Endothelial cell of umbilical vein (primary cell): ENCODE measurements at regions not wholly inside any gene's neighbourhood (a gene's known extent, or its start where the extent isn't known, plus 50 kb on each side); places are given as distances from the start of the nearest gene placed in this dataset.

Source experiments
- BruUV-seq: library from RNA; stranded (reverse); fragments of 400-500 nt; replicated peaks from 2 replicates; lab custom pipeline; 2021; lab: Mats Ljungman, UMichigan
- CTCF ChIA-PET: fragments of 300-600, 350-600 bp; sonication (Branson Sonifier 250); formaldehyde crosslinking; loops from one replicate; lab custom pipeline; 2021; ENCODE audit warnings: antibody characterized with exemption, inconsistent platforms; lab: Charles Lee
- POLR2A ChIA-PET: fragments of 300-600, 350-600 bp; sonication (Branson Sonifier 250); formaldehyde crosslinking; loops from one replicate; lab custom pipeline; 2021; ENCODE audit warnings: antibody characterized with exemption, inconsistent platforms; lab: Charles Lee
- DNase-seq: peaks from one replicate; pipeline ENCODE4 v3.0.0-alpha.2; 2011; ENCODE audit warnings: low read depth, low spot score
- FAIRE-seq: peaks from 2 replicates; lab custom pipeline; 2011; peaks lifted over from hg19 to GRCh38; lab: Jason Lieb, UNC
- H2AFZ ChIP-seq: 2 replicates; pipeline ENCODE4 v1.6.0; 2012; ENCODE audit warnings: low read depth, low read length, control low read depth, inconsistent platforms
- H3K27ac ChIP-seq: 2 replicates; pipeline ENCODE4 v1.5.1; 2011; ENCODE audit warnings: low read depth, mild to moderate bottlenecking, control low read depth, low read length, moderate library complexity; ENCODE audit not compliant: insufficient read depth
- H3K27me3 ChIP-seq, 2 experiments: 2 replicates each; pipeline versions ENCODE4 v1.6.0 to v1.6.1; 2011; ENCODE audit warnings: low read length in 2 of 2, mixed read lengths in 1 of 2; ENCODE audit not compliant: control insufficient read depth in 2 of 2, insufficient read depth in 2 of 2
- H3K36me3 ChIP-seq, 2 experiments: 2 replicates in 1 of 2; 3 replicates in 1 of 2; pipeline ENCODE4 v1.5.1; 2011; ENCODE audit warnings: low read length in 2 of 2, mild to moderate bottlenecking in 1 of 2, moderate library complexity in 1 of 2; ENCODE audit not compliant: control insufficient read depth in 2 of 2, insufficient read depth in 2 of 2; ENCODE audit errors: extremely low read depth in 1 of 2
- H3K4me1 ChIP-seq: 3 replicates; pipeline ENCODE4 v1.5.1; 2011; ENCODE audit warnings: mild to moderate bottlenecking, low read length; ENCODE audit not compliant: control insufficient read depth, insufficient read depth; ENCODE audit errors: extremely low read depth
- H3K4me2 ChIP-seq: 2 replicates; pipeline ENCODE4 v1.6.1; 2011; ENCODE audit warnings: low read length, control low read depth, mixed read lengths; ENCODE audit not compliant: insufficient read depth
- H3K4me3 ChIP-seq, 3 experiments: fragments of 200-600 bp in 1 of 3; sonication (generic), shearing (Covaris generic) in 1 of 3; replicated peaks in 1 of 3; 2 replicates each; pipeline ENCODE4 v1.5.1; 2011 to 2016; ENCODE audit warnings: control low read depth in 3 of 3, low read length in 3 of 3, mild to moderate bottlenecking in 2 of 3, inconsistent platforms in 1 of 3, low read depth in 1 of 3, moderate library complexity in 1 of 3; ENCODE audit not compliant: insufficient read depth in 1 of 3
- H3K79me2 ChIP-seq: 2 replicates; pipeline ENCODE4 v1.6.0; 2012; ENCODE audit warnings: low read length, inconsistent platforms; ENCODE audit not compliant: control insufficient read depth, insufficient read depth
- H3K9ac ChIP-seq: replicated peaks from 2 replicates; pipeline ENCODE3; 2011; ENCODE audit warnings: low read length, control low read depth; ENCODE audit not compliant: insufficient read depth; ENCODE audit errors: extremely low read depth
- H3K9me1 ChIP-seq: replicated peaks from 3 replicates; pipeline ENCODE4 v1.6.0; 2011; ENCODE audit warnings: mild to moderate bottlenecking, low read length; ENCODE audit not compliant: control insufficient read depth, insufficient read depth; ENCODE audit errors: extremely low read depth
- H3K9me3 ChIP-seq: replicated peaks from 2 replicates; pipeline ENCODE4 v1.5.1; 2012; ENCODE audit warnings: low read length, inconsistent platforms; ENCODE audit not compliant: control insufficient read depth, insufficient read depth
- H4K20me1 ChIP-seq: replicated peaks from 2 replicates; pipeline ENCODE3; 2011; ENCODE audit warnings: mild to moderate bottlenecking, low read length; ENCODE audit not compliant: control insufficient read depth, insufficient read depth; ENCODE audit errors: extremely low read depth
- CTCF ChIP-seq, 2 donors: IDR thresholded peaks; 1 replicate in 1 of 2; 2 replicates in 1 of 2; pipeline ENCODE4 v1.5.1; 2011; ENCODE audit warnings: low read length in 2 of 2, mild to moderate bottlenecking in 2 of 2, moderate library complexity in 2 of 2, control low read depth in 1 of 2, inconsistent platforms in 1 of 2, low read depth in 1 of 2; ENCODE audit not compliant: insufficient read depth in 1 of 2; ENCODE audit errors: extremely low read depth in 1 of 2
- EZH2 ChIP-seq: IDR thresholded peaks from 2 replicates; pipeline ENCODE4 v1.6.1; 2012; ENCODE audit warnings: borderline replicate concordance, low read depth, mild to moderate bottlenecking, moderate library complexity, low read length, inconsistent platforms; ENCODE audit not compliant: severe bottlenecking
- FOS ChIP-seq: IDR thresholded peaks from 2 replicates; pipeline ENCODE4 v1.6.1; 2011; ENCODE audit warnings: mild to moderate bottlenecking, low read length, moderate library complexity, borderline replicate concordance; ENCODE audit not compliant: insufficient read depth
- GATA2 ChIP-seq: IDR thresholded peaks from 2 replicates; pipeline ENCODE4 v1.7.0; 2011; ENCODE audit warnings: low read depth, mild to moderate bottlenecking, moderate library complexity, mixed read lengths, low read length; ENCODE audit not compliant: insufficient read length, insufficient read depth
- JUN ChIP-seq: IDR thresholded peaks from 2 replicates; pipeline ENCODE4 v1.6.1; 2011; ENCODE audit warnings: borderline replicate concordance, low read depth; ENCODE audit not compliant: insufficient read length, insufficient read depth
- MYC ChIP-seq: IDR thresholded peaks from one replicate; pipeline ENCODE4 v1.6.1; 2011; ENCODE audit warnings: mild to moderate bottlenecking, low read depth, low read length
- POLR2A ChIP-seq: IDR thresholded peaks from 2 replicates; pipeline ENCODE4 v1.6.1; 2012; ENCODE audit warnings: low read depth, mild to moderate bottlenecking, control low read depth, low read length
- POLR2AphosphoS5 ChIP-seq: IDR thresholded peaks from 2 replicates; pipeline ENCODE4 v1.6.1; 2012; ENCODE audit warnings: low read depth, mild to moderate bottlenecking, control low read depth, low read length, moderate library complexity; ENCODE audit not compliant: insufficient read depth
- dilution Hi-C: fragments of 300-500 bp; cut with MboI; formaldehyde crosslinking; loops from one replicate; pipeline ENCODE4 v1.15.0; 2019; ENCODE audit warnings: low sequenced_read_pairs; ENCODE audit not compliant: extremely low pct_ligation_motif_present
- intact Hi-C: fragments of 100-400 bp; cut with micrococcal nuclease; formaldehyde crosslinking; loops from one replicate; pipeline ENCODE4 v1.10.0; 2022
- TF ChIP-seq, protein P1 (sequence below): IDR thresholded peaks from 2 replicates; pipeline ENCODE4 v1.6.1; 2011; ENCODE audit not compliant: insufficient read depth, insufficient read length

DNA sequence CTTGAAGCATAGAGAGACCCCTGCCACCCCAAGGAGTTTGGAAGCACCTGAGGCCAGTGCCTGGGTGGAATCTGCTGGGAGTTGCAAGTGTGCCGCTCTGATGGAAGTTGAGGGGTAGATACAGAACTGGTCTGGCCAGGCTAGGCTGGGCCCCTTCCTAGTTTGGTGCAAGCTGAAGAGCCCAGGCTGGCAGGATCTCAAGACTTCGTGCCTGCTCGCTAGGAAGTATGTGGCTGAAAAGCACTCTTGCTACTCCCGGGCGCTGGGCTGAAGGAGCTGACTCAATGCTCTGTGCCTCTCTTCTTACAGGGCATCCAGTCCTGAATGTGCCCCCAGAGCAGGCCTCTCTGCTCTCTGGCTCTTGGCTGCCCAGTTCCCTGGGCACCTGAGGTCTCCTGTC lies 51.7 kb upstream of the PJA1 start:
- dilution Hi-C loops, result no loop called here
- Histone ChIP-seq H2AFZ (no peak overlapping the region), H3K9me1 (no peaks in the 10 kb centered on the region), H3K27ac (no peak overlapping the region), H3K36me3 (no peaks in the 10 kb centered on the region), H3K9ac (no peak overlapping the region), H3K27me3 (no peaks in the 10 kb centered on the region), H3K4me3 (no peak overlapping the region), H3K4me1 (no peaks in the 10 kb centered on the region), H4K20me1 (no peaks in the 10 kb centered on the region), H3K79me2 (no peaks in the 10 kb centered on the region), H3K4me2 (no peak overlapping the region), H3K9me3 (no peaks in the 10 kb centered on the region)
- no TSS peak for BruUV-seq
- CTCF ChIA-PET, result interaction anchor here (1.1 to 1.2 kb wide), 2 partner anchors 389 to 394 kb away, joined by 3 to 5 read pairs; no protein-coding TSS in a partner anchor
- POLR2A ChIA-PET, result no interaction called here
- DNase-seq (no peak), FAIRE-seq (no peak)
- TF ChIP-seq FOS, result no peak
- TF ChIP-seq JUN, result no peak
- TF ChIP-seq, protein P1, sequence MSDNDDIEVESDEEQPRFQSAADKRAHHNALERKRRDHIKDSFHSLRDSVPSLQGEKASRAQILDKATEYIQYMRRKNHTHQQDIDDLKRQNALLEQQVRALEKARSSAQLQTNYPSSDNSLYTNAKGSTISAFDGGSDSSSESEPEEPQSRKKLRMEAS, result no peak
- no peak for TF ChIP-seq GATA2
- no peak for TF ChIP-seq EZH2
- TF ChIP-seq POLR2AphosphoS5, result no peak
- TF ChIP-seq MYC, result no peak
- no peak for TF ChIP-seq CTCF (IDR thresholded peaks at IDR 0.05; ENCODE audit: extremely low read depth in 1 of 2, insufficient read depth in 1 of 2, low read depth in 1 of 2, low read length in 2 of 2)
- no peak for TF ChIP-seq POLR2A
- intact Hi-C loops, result no loop called here
